Left lung (tissue), 4 donors: ENCODE measurements at regions not wholly inside any gene's neighbourhood (a gene's known extent, or its start where the extent isn't known, plus 50 kb on each side); places are given as distances from the start of the nearest gene placed in this dataset.

Experiments used
- ATAC-seq: fragments of 200-7000 bp; cut with Tn5 transposase; one replicate; pipeline ENCODE4 v1.9.1; 2020; ENCODE audit warnings: moderate library complexity
- DNase-seq, 4 donors: peaks; one replicate each; pipeline ENCODE4 v3.0.0-alpha.2; 2013 to 2020
- H3K27ac ChIP-seq, 2 donors: fragments of 200-600 bp; sonication (generic) in 1 of 2; one replicate each; pipeline versions ENCODE4 v1.5.0 to v1.8.0; 2020 to 2021
- H3K27me3 ChIP-seq, 2 donors: fragments of 200-600 bp; sonication (generic) in 1 of 2; one replicate each; pipeline versions ENCODE4 v1.5.0 to v1.8.0; 2020 to 2021
- H3K36me3 ChIP-seq, 2 donors: fragments of 200-600 bp; sonication (generic) in 1 of 2; one replicate each; pipeline versions ENCODE4 v1.5.0 to v1.8.0; 2020 to 2021
- H3K4me1 ChIP-seq, 2 donors: fragments of 200-600 bp; one replicate each; pipeline ENCODE4 v1.8.0; 2021
- H3K4me3 ChIP-seq, 2 donors: fragments of 200-600 bp; sonication (generic) in 1 of 2; one replicate each; pipeline versions ENCODE4 v1.5.0 to v1.8.0; 2020 to 2021; ENCODE audit warnings: mild to moderate bottlenecking in 1 of 2
- H3K9me3 ChIP-seq, 2 donors: fragments of 200-600 bp; sonication (generic) in 1 of 2; one replicate each; pipeline versions ENCODE4 v1.5.0 to v1.8.0; 2020 to 2021
- intact Hi-C, 2 donors: fragments of 100-400 bp; cut with DNase I; formaldehyde crosslinking; loops; one replicate each; pipeline versions ENCODE4 v1.11.2 to v1.14.2; 2022
- TF ChIP-seq, protein P1 (sequence below), 2 donors: fragments of 200-600 bp; sonication (generic) in 1 of 2; IDR thresholded peaks; one replicate each; pipeline versions ENCODE4 v1.5.0 to v1.8.0; 2021; ENCODE audit warnings: antibody characterized with exemption in 2 of 2
- donor health status: DM: no; HTN: yes; CAD: no.
- donor health status: DM: no; HTN: no; CAD: no.

DNA sequence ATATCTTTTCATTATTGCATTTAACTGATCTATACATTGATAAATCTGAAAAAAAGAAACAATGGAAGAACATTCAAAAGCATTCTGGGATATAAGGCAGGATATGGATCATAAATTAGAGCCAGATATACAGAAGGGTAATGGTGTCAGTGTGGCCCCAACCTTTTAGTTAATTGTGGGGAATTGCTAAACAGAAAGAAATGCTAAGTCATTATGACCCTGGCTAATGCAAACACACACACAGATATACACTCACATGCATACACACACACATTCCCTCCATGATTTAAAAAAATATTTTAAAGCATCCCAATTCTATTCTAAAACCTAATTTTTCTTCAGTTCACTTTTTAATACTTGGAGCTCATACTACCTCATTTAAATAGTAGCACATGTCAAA is 404.5 kb downstream of the BCAT1 start:
- DNase-seq (no peak), ATAC-seq (no peak)
- no peaks in the 10 kb centered on the region for H3K9me3 ChIP-seq
- no peak overlapping the region for H3K4me3 ChIP-seq
- H3K4me1 ChIP-seq: no peaks in the 10 kb centered on the region
- intact Hi-C loops: no loop called here
- TF ChIP-seq, protein P1, sequence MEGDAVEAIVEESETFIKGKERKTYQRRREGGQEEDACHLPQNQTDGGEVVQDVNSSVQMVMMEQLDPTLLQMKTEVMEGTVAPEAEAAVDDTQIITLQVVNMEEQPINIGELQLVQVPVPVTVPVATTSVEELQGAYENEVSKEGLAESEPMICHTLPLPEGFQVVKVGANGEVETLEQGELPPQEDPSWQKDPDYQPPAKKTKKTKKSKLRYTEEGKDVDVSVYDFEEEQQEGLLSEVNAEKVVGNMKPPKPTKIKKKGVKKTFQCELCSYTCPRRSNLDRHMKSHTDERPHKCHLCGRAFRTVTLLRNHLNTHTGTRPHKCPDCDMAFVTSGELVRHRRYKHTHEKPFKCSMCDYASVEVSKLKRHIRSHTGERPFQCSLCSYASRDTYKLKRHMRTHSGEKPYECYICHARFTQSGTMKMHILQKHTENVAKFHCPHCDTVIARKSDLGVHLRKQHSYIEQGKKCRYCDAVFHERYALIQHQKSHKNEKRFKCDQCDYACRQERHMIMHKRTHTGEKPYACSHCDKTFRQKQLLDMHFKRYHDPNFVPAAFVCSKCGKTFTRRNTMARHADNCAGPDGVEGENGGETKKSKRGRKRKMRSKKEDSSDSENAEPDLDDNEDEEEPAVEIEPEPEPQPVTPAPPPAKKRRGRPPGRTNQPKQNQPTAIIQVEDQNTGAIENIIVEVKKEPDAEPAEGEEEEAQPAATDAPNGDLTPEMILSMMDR (IDR thresholded peaks at IDR 0.05): no peak
- no peaks in the 10 kb centered on the region for H3K36me3 ChIP-seq
- no peaks in the 10 kb centered on the region for H3K27me3 ChIP-seq
- no peak overlapping the region for H3K27ac ChIP-seq

GRCh38 chr12:24541193-24541871 is 407.6 kb downstream of the BCAT1 start:
- TF ChIP-seq, protein P1 (IDR thresholded peaks at IDR 0.05): no peak

GRCh38 chr12:24539646-24540045 is 409.3 kb downstream of the BCAT1 start:
- ATAC-seq: no peak

More at GRCh38 chr12:24541193-24541871, 407.6 kb downstream of the BCAT1 start:
- Histone ChIP-seq H3K27ac (no peak overlapping the region), H3K4me1 (no peaks in the 10 kb centered on the region), H3K9me3 (no peaks in the 10 kb centered on the region), H3K36me3 (no peaks in the 10 kb centered on the region), H3K4me3 (no peak overlapping the region), H3K27me3 (no peaks in the 10 kb centered on the region)
- DNase-seq (no peak), ATAC-seq (no peak)
- intact Hi-C loops: no loop called here

GRCh38 chr12:24537083-24537860 is 411.6 kb downstream of the BCAT1 start:
- ATAC-seq (no peak), DNase-seq (peak in 1 of 4 donors; percentile 63)
- no peaks in the 10 kb centered on the region for H3K9me3 ChIP-seq
- H3K4me1 ChIP-seq: no peaks in the 10 kb centered on the region
- no peaks in the 10 kb centered on the region for H3K27me3 ChIP-seq
- TF ChIP-seq, protein P1 (IDR thresholded peaks at IDR 0.05): no peak
- intact Hi-C loops: no loop called here
- H3K36me3 ChIP-seq: no peaks in the 10 kb centered on the region
- H3K4me3 ChIP-seq: no peak overlapping the region
- peak overlapping the region in 1 of 2 donors; percentile 13 for H3K27ac ChIP-seq

More at GRCh38 chr12:24539646-24540045, 409.3 kb downstream of the BCAT1 start:
- Histone ChIP-seq H3K4me3 (no peak overlapping the region), H3K4me1 (no peaks in the 10 kb centered on the region), H3K27me3 (no peaks in the 10 kb centered on the region), H3K36me3 (no peaks in the 10 kb centered on the region), H3K9me3 (no peaks in the 10 kb centered on the region), H3K27ac (no peak overlapping the region)
- TF ChIP-seq, protein P1 (IDR thresholded peaks at IDR 0.05): no peak
- intact Hi-C loops: no loop called here
- no peak for DNase-seq

DNA sequence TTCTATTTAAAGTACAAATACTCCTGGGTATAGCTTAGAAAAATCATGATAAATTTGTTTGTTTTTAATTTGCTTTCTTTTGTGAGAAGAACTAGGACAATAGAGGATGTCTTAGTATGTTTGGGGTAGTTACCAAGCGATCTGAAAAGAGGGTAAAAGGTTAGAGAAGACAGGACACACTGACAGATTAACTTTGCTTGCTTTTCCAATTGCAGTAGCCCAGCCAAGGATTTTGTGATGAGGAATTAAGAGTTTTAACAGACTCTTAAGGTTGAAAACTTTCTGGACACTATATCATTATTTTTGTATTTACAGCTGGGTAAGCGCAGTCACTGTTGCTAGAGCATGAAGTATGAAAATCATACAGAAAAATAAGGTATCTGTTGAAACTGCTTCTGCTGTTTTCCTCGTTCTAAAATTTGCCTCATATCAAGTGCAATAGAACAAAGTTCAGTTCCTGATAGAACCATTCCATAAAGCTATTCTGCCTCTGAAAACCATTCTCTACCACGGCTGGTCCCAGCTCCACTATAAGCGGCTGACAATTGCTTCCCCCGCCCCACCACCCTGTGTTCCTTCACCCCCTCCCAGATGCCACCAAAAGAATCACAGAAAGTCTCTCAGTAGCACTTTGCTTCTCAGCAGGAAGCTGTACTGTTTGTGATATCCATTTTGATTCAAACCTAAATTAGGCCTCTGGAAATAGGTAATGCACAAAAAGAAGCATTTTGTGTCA is 413.4 kb downstream of the BCAT1 start:
- Histone ChIP-seq H3K4me1 (no peaks in the 10 kb centered on the region), H3K27me3 (no peaks in the 10 kb centered on the region), H3K36me3 (no peaks in the 10 kb centered on the region), H3K4me3 (no peak overlapping the region), H3K27ac (peak overlapping the region in 1 of 2 donors; percentile 47), H3K9me3 (no peaks in the 10 kb centered on the region)
- DNase-seq: no peak
- TF ChIP-seq, protein P1 (IDR thresholded peaks at IDR 0.05): no peak
- ATAC-seq: no peak
- intact Hi-C loops: no loop called here
